H9 (cell line): ENCODE measurements at regions not wholly inside any gene's neighbourhood (a gene's known extent, or its start where the extent isn't known, plus 50 kb on each side); places are given as distances from the start of the nearest gene placed in this dataset.

Experiments used
- DNase-seq: peaks from one replicate; pipeline ENCODE4 v3.0.0-alpha.2; 2017
- H2AFZ ChIP-seq: one replicate; pipeline ENCODE4 v1.6.1; 2013; ENCODE audit warnings: mild to moderate bottlenecking, low read length, control low read depth, moderate library complexity
- H2AK5ac ChIP-seq: 2 replicates; pipeline ENCODE4 v1.6.1; 2013; ENCODE audit warnings: low read length, control low read depth, mixed read lengths; ENCODE audit not compliant: insufficient read length
- H2BK120ac ChIP-seq: one replicate; pipeline ENCODE4 v1.6.1; 2013; ENCODE audit warnings: low read depth, mild to moderate bottlenecking, low read length, control low read depth, inconsistent platforms; ENCODE audit not compliant: poor library complexity, severe bottlenecking
- H2BK12ac ChIP-seq: 2 replicates; pipeline ENCODE4 v1.6.1; 2013; ENCODE audit warnings: low read length, control low read depth, mixed read lengths, low read depth; ENCODE audit not compliant: insufficient read length
- H2BK15ac ChIP-seq: 2 replicates; pipeline ENCODE4 v1.6.1; 2013; ENCODE audit warnings: low read depth, low read length, control low read depth
- H2BK20ac ChIP-seq: one replicate; pipeline ENCODE4 v1.6.1; 2013; ENCODE audit warnings: low read depth, mild to moderate bottlenecking, low read length, control low read depth, inconsistent platforms; ENCODE audit not compliant: poor library complexity, severe bottlenecking
- H2BK5ac ChIP-seq: 2 replicates; pipeline ENCODE4 v1.6.1; 2013; ENCODE audit warnings: low read length, control low read depth, mixed read lengths; ENCODE audit not compliant: insufficient read length
- H3K14ac ChIP-seq: 2 replicates; pipeline ENCODE4 v1.6.1; 2013; ENCODE audit warnings: low read length, control low read depth; ENCODE audit not compliant: insufficient read depth
- H3K18ac ChIP-seq: 2 replicates; pipeline ENCODE4 v1.6.1; 2013; ENCODE audit warnings: low read depth, mild to moderate bottlenecking, mixed read lengths, low read length, control low read depth; ENCODE audit not compliant: insufficient read length
- H3K23ac ChIP-seq: 2 replicates; pipeline ENCODE4 v1.6.1; 2013; ENCODE audit warnings: low read length, control low read depth, mixed read lengths, low read depth; ENCODE audit not compliant: insufficient read length
- H3K23me2 ChIP-seq: 2 replicates; pipeline ENCODE4 v1.6.1; 2013; ENCODE audit warnings: low read depth, mild to moderate bottlenecking, mixed read lengths, low read length, control low read depth; ENCODE audit not compliant: insufficient read length, poor library complexity, severe bottlenecking
- H3K27ac ChIP-seq: 2 replicates; pipeline ENCODE4 v1.5.1; 2013; ENCODE audit warnings: low read length, control low read depth, mixed read lengths, low read depth; ENCODE audit not compliant: insufficient read length
- H3K27me3 ChIP-seq: 2 replicates; pipeline ENCODE4 v1.6.1; 2013; ENCODE audit warnings: low read length, control low read depth, inconsistent platforms; ENCODE audit not compliant: insufficient read depth
- H3K4ac ChIP-seq: 2 replicates; pipeline ENCODE4 v1.6.1; 2013; ENCODE audit warnings: low read depth, mild to moderate bottlenecking, control low read depth, inconsistent platforms, low read length, moderate library complexity
- H3K4me1 ChIP-seq: 2 replicates; pipeline ENCODE4 v1.6.1; 2013; ENCODE audit warnings: low read length, control low read depth, inconsistent platforms; ENCODE audit not compliant: insufficient read depth
- H3K4me2 ChIP-seq: 2 replicates; pipeline ENCODE4 v1.6.1; 2013; ENCODE audit warnings: low read length, control low read depth, mixed read lengths; ENCODE audit not compliant: insufficient read length, insufficient read depth
- H3K56ac ChIP-seq: 2 replicates; pipeline ENCODE4 v1.6.1; 2013; ENCODE audit warnings: low read depth, mild to moderate bottlenecking, mixed read lengths, low read length, control low read depth; ENCODE audit not compliant: insufficient read length
- H3K79me1 ChIP-seq: 2 replicates; pipeline ENCODE4 v1.6.1; 2013; ENCODE audit warnings: low read depth, mild to moderate bottlenecking, moderate library complexity, low read length, control low read depth, inconsistent platforms; ENCODE audit not compliant: insufficient read depth, poor library complexity, severe bottlenecking
- H3K79me2 ChIP-seq: 2 replicates; pipeline ENCODE4 v1.6.1; 2013; ENCODE audit warnings: low read length, control low read depth, inconsistent platforms; ENCODE audit not compliant: insufficient read depth
- H3K9ac ChIP-seq: 2 replicates; pipeline ENCODE4 v1.6.1; 2013; ENCODE audit warnings: low read length, control low read depth, mixed read lengths; ENCODE audit not compliant: insufficient read length; ENCODE audit errors: extremely low read depth
- H3K9me3 ChIP-seq: one replicate; pipeline ENCODE4 v1.6.1; 2013; ENCODE audit warnings: low read depth, low read length, inconsistent platforms; ENCODE audit not compliant: control insufficient read depth
- H3T11ph ChIP-seq: one replicate; pipeline ENCODE4 v1.6.1; 2013; ENCODE audit warnings: mild to moderate bottlenecking, low read length, control low read depth, inconsistent platforms
- H4K20me1 ChIP-seq: one replicate; pipeline ENCODE4 v1.6.1; 2013; ENCODE audit not compliant: control insufficient read depth, insufficient read length, insufficient read depth
- H4K5ac ChIP-seq: 2 replicates; pipeline ENCODE4 v1.6.1; 2013; ENCODE audit warnings: low read depth, mild to moderate bottlenecking, mixed read lengths, low read length, control low read depth; ENCODE audit not compliant: insufficient read length
- H4K8ac ChIP-seq: replicated peaks from 2 replicates; pipeline ENCODE4 v1.6.1; 2013; ENCODE audit warnings: low read length, control low read depth, mixed read lengths, low read depth; ENCODE audit not compliant: insufficient read length
- H4K91ac ChIP-seq: 2 replicates; pipeline ENCODE4 v1.6.1; 2013; ENCODE audit warnings: low read depth, mild to moderate bottlenecking, moderate library complexity, mixed read lengths, low read length, control low read depth; ENCODE audit not compliant: insufficient read length
- H3K27ac Mint-ChIP-seq, 3 experiments: 2 replicates in 2 of 3; 3 replicates in 1 of 3; pipeline ENCODE4 v1.8.0; 2020 to 2021; ENCODE audit warnings: mixed read lengths in 3 of 3, mild to moderate bottlenecking in 1 of 3, moderate library complexity in 1 of 3
- H3K27me3 Mint-ChIP-seq: 2 replicates; pipeline ENCODE4 v1.8.0; 2021; ENCODE audit warnings: low read depth, mild to moderate bottlenecking, moderate library complexity, mixed read lengths
- H3K36me3 Mint-ChIP-seq, 3 experiments: 2 replicates in 2 of 3; 3 replicates in 1 of 3; pipeline ENCODE4 v1.8.0; 2020 to 2021; ENCODE audit warnings: low read depth in 3 of 3, mixed read lengths in 3 of 3; ENCODE audit not compliant: insufficient read depth in 1 of 3
- H3K4me1 Mint-ChIP-seq, 2 experiments: 2 replicates each; pipeline ENCODE4 v1.8.0; 2020; ENCODE audit warnings: mixed read lengths in 2 of 2
- H3K4me3 Mint-ChIP-seq, 2 experiments: 2 replicates in 1 of 2; 3 replicates in 1 of 2; pipeline ENCODE4 v1.8.0; 2020 to 2021; ENCODE audit warnings: mild to moderate bottlenecking in 2 of 2, mixed read lengths in 2 of 2, moderate library complexity in 1 of 2
- H3K9me3 Mint-ChIP-seq, 2 experiments: 2 replicates in 1 of 2; 3 replicates in 1 of 2; pipeline ENCODE4 v1.8.0; 2020; ENCODE audit warnings: mild to moderate bottlenecking in 2 of 2, mixed read lengths in 2 of 2, moderate library complexity in 1 of 2
- CTCF ChIP-seq: fragments of 200-600 bp; sonication (generic); conservative IDR thresholded peaks from 3 replicates; pipeline ENCODE4 v1.8.0; 2021; ENCODE audit warnings: antibody characterized with exemption, mild to moderate bottlenecking
- WGBS: extraction: QIAGEN DNeasy Blood & Tissue Kit; methylation state at CpG from one replicate; pipeline ENCODE4 v1.1.7; 2013; ENCODE audit warnings: missing lambda C conversion rate, low lambda C conversion rate, mixed read lengths; ENCODE audit not compliant: insufficient read length; ENCODE audit errors: extremely low coverage; 5-methylcytosine and 5-hydroxymethylcytosine counted together

DNA sequence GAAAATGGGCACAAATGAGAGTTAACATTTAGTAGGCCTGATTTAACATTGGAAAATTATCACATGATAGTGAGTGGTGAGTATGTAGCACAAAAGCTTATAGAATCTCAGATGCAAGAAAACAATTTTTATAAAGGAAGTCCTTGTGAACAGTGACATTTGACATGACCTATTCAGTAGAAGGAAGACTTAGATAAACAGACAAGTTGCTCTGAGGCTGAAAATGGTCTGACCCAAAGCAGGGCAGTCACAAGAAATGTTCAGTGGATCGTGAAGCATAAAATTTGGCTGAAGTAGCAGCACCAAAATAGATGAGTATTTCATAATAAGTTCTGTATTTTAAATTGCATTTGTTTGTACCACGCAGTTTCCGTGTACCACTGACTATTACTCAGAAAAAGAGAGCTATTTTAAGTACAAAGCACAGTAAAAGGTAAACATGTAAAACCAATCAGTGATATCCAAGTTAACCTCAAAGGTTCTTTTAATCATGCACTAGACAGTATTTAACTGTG lies 605.7 kb upstream of the PABPC4L start:
- no peaks in the 10 kb centered on the region for H3K36me3 Mint-ChIP-seq
- no peaks in the 10 kb centered on the region for H3K79me1 ChIP-seq
- H3K14ac ChIP-seq, result no peak overlapping the region
- no peaks in the 10 kb centered on the region for H3K9me3 ChIP-seq
- no peak overlapping the region for H4K91ac ChIP-seq
- no peak overlapping the region for H2BK20ac ChIP-seq
- no peaks in the 10 kb centered on the region for H3K9me3 Mint-ChIP-seq
- H3K4me1 ChIP-seq, result no peaks in the 10 kb centered on the region
- no peaks in the 10 kb centered on the region for H3K27me3 Mint-ChIP-seq
- H4K8ac ChIP-seq, result no peak overlapping the region
- no peak overlapping the region for H3K27ac Mint-ChIP-seq
- no peaks in the 10 kb centered on the region for H4K20me1 ChIP-seq
- no peak overlapping the region for H3T11ph ChIP-seq
- no peak for TF ChIP-seq CTCF
- no peak overlapping the region for H3K27ac ChIP-seq
- H3K4ac ChIP-seq, result no peak overlapping the region
- H3K56ac ChIP-seq, result no peak overlapping the region
- H4K5ac ChIP-seq, result no peak overlapping the region
- no peaks in the 10 kb centered on the region for H3K27me3 ChIP-seq
- H3K4me2 ChIP-seq, result no peak overlapping the region
- H3K23ac ChIP-seq, result no peak overlapping the region
- H3K4me1 Mint-ChIP-seq, result no peaks in the 10 kb centered on the region
- no peak overlapping the region for H2BK12ac ChIP-seq
- no peak overlapping the region for H3K18ac ChIP-seq
- no peaks in the 10 kb centered on the region for H3K23me2 ChIP-seq
- no peak overlapping the region for H2AFZ ChIP-seq
- H2BK120ac ChIP-seq, result no peak overlapping the region
- WGBS, result no CpG with 5 or more reads among the region's 3 CpGs
- no peak overlapping the region for H2BK15ac ChIP-seq
- H3K4me3 Mint-ChIP-seq, result no peak overlapping the region
- no peak overlapping the region for H3K9ac ChIP-seq
- H3K79me2 ChIP-seq, result no peaks in the 10 kb centered on the region
- no peak for DNase-seq
- no peak overlapping the region for H2AK5ac ChIP-seq
- no peak overlapping the region for H2BK5ac ChIP-seq
